ENCODE measurements at regions not wholly inside any gene's neighbourhood (a gene's known extent, or its start where the extent isn't known, plus 50 kb on each side); places are given as distances from the start of the nearest gene placed in this dataset.

DNA sequence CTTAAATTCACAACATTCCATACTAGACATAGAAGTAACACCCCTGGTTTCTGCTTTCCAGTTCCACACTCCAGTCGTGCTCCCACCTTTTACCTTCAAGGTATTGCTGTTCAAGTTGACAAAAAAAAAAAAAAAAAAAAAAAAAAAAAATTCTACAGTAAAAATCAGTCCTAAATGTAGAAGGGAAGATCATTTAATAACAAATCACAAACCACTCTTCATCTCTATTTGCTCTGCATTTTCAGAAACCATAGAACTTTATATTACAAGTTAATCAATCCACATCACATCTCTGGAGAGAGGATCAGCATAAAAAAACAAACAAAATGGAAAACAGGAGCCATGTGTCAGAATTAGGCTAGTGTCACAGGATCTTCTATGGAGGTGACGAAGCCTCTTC lies 206.3 kb upstream of the KLF14 start:
- no peak for DNase-seq
- Histone ChIP-seq H3K79me1 (replicated peaks; ENCODE audit: low read length, poor library complexity, severe bottlenecking) (peaks cover 14% of the 10 kb centered on the region), H4K91ac (ENCODE audit: low read length) (no peak overlapping the region), H2BK120ac (ENCODE audit: low read depth, low read length) (no peak overlapping the region), H2BK12ac (ENCODE audit: low read length in 2 of 2) (no peak overlapping the region), H3K9ac (ENCODE audit: low read length) (peak overlapping the region; percentile 91), H3K9me3 (ENCODE audit: control insufficient read depth, low read length) (no peaks in the 10 kb centered on the region), H2AK5ac (ENCODE audit: low read length, severe bottlenecking) (no peak overlapping the region), H3K18ac (ENCODE audit: low read depth in 1 of 2, low read length in 2 of 2) (no peak overlapping the region), H3K4me2 (ENCODE audit: low read length, poor library complexity, severe bottlenecking) (no peak overlapping the region), H4K8ac (ENCODE audit: low read length) (no peak overlapping the region), H2BK15ac (ENCODE audit: low read depth, poor library complexity, severe bottlenecking) (no peak overlapping the region), H3K14ac (ENCODE audit: low read length in 2 of 2) (no peak overlapping the region), H3K4me1 (ENCODE audit: control insufficient read depth, insufficient read depth, low read depth, low read length) (peaks cover 3% of the 10 kb centered on the region), H3K36me3 (ENCODE audit: control insufficient read depth in 1 of 2, insufficient read depth in 2 of 2, low read depth in 1 of 2, low read length in 2 of 2) (peaks cover 5 to 65% of the 10 kb centered on the region in 2 experiments), H2BK5ac (ENCODE audit: low read depth, low read length, poor library complexity, severe bottlenecking) (no peak overlapping the region), H3K4me3 (ENCODE audit: insufficient read depth in 1 of 2, low read depth in 1 of 2, low read length in 2 of 2) (peak overlapping the region in 1 of 2 experiments; percentile 75), H2AFZ (ENCODE audit: low read depth, low read length) (no peak overlapping the region), H3K27ac (ENCODE audit: low read length, poor library complexity, severe bottlenecking) (no peak overlapping the region), H3K4ac (ENCODE audit: low read depth in 1 of 2, low read length in 2 of 2) (no peak overlapping the region), H3K23ac (ENCODE audit: low read length in 2 of 2) (no peak overlapping the region), H3K27me3 (ENCODE audit: control insufficient read depth in 1 of 2, insufficient read depth in 1 of 2, low read length in 2 of 2) (no peaks in the 10 kb centered on the region)
- 89% methylated on average over 2 of the region's 2 CpGs for WGBS

DNA sequence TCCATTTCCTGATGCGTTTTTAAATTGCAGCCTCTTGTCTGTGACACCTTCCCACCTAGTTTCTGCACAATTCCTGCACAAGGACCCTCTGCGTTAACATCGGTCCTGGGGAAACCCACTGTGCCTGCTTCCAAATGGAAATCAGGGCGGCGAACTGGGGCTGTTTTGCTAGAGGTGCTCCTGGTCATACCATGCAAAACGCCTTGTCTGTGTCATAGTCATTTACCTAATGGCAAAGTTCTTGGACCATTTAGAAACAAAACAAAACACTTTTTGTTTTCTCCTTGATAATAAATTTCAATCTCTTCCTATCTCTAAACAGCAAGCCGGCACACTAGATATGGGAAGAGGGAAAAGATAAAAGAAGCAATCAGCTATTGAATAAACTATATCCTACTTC lies 206.9 kb upstream of the KLF14 start:
- Histone ChIP-seq H3K9ac (ENCODE audit: low read length) (peak overlapping the region; percentile 91), H3K23ac (ENCODE audit: low read length in 2 of 2) (no peak overlapping the region), H3K18ac (ENCODE audit: low read depth in 1 of 2, low read length in 2 of 2) (no peak overlapping the region), H3K36me3 (ENCODE audit: control insufficient read depth in 1 of 2, insufficient read depth in 2 of 2, low read depth in 1 of 2, low read length in 2 of 2) (peaks cover 3 to 65% of the 10 kb centered on the region in 2 experiments), H3K9me3 (ENCODE audit: control insufficient read depth, low read length) (no peaks in the 10 kb centered on the region), H3K27me3 (ENCODE audit: control insufficient read depth in 1 of 2, insufficient read depth in 1 of 2, low read length in 2 of 2) (no peaks in the 10 kb centered on the region), H3K79me1 (replicated peaks; ENCODE audit: low read length, poor library complexity, severe bottlenecking) (peaks cover 14% of the 10 kb centered on the region), H2AFZ (ENCODE audit: low read depth, low read length) (no peak overlapping the region), H2BK15ac (ENCODE audit: low read depth, poor library complexity, severe bottlenecking) (no peak overlapping the region), H4K91ac (ENCODE audit: low read length) (no peak overlapping the region), H3K4ac (ENCODE audit: low read depth in 1 of 2, low read length in 2 of 2) (peak overlapping the region in 1 of 2 experiments; percentile 50), H2AK5ac (ENCODE audit: low read length, severe bottlenecking) (no peak overlapping the region), H3K27ac (ENCODE audit: low read length, poor library complexity, severe bottlenecking) (no peak overlapping the region), H2BK5ac (ENCODE audit: low read depth, low read length, poor library complexity, severe bottlenecking) (no peak overlapping the region), H3K4me1 (ENCODE audit: control insufficient read depth, insufficient read depth, low read depth, low read length) (peaks cover 5% of the 10 kb centered on the region), H4K8ac (ENCODE audit: low read length) (no peak overlapping the region), H3K4me3 (ENCODE audit: insufficient read depth in 1 of 2, low read depth in 1 of 2, low read length in 2 of 2) (peak overlapping the region in 1 of 2 experiments; percentile 75), H2BK120ac (ENCODE audit: low read depth, low read length) (no peak overlapping the region), H3K14ac (ENCODE audit: low read length in 2 of 2) (no peak overlapping the region), H2BK12ac (ENCODE audit: low read length in 2 of 2) (peak overlapping the region in 1 of 2 experiments; percentile 54), H3K4me2 (ENCODE audit: low read length, poor library complexity, severe bottlenecking) (no peak overlapping the region)
- WGBS, result 91% methylated on average over 6 of the region's 7 CpGs
- no peak for DNase-seq

DNA sequence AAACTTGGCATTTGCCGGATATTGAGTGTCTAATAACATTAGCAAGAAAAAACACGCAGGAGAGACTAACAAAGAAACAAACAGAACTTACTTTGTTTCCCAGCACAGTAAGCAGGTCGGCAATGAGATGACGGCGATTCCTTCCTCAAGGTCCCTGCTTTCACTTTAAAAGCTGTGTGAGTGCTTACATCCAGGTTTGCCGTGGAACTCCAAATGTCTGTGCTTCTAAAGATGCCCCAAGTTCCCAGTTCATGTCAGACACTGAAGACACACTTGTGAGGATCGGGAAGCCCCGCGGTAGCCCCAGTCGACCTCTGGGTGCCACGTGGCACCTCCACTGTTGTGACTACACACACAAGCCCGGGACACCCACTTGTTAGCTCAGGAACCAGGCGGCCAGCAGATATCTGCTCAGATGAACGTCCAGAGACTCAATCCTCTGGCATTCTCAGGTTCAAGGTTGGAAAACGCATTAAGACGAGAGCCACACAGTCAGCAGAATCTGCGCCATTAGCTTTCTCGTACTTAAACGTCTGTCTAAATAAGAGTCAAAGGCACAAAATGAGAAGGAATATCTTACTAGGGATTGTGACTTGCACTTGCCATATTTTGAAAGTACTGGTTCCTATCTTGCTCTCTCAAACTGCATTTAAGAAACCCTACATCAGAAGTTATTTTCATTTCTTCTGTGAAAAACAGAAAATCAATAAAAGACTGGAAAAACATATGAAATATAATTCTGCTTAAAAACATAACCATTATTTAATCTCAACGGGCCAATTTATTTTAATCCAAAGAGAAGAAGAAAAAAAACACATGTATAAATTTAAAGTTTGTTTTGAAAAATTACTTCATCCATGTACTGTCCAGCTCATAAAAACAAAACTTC lies 207.6 kb upstream of the KLF14 start:
- H4K8ac ChIP-seq (ENCODE audit: low read length), result no peak overlapping the region
- peak overlapping the region; percentile 55 to 69 for H2BK12ac ChIP-seq (ENCODE audit: low read length in 2 of 2)
- H3K4me2 ChIP-seq (ENCODE audit: low read length, poor library complexity, severe bottlenecking), result no peak overlapping the region
- H3K9me3 ChIP-seq (ENCODE audit: control insufficient read depth, low read length), result no peaks in the 10 kb centered on the region
- H3K27me3 ChIP-seq (ENCODE audit: control insufficient read depth in 1 of 2, insufficient read depth in 1 of 2, low read length in 2 of 2), result no peaks in the 10 kb centered on the region
- no peak overlapping the region for H3K27ac ChIP-seq (ENCODE audit: low read length, poor library complexity, severe bottlenecking)
- no peak overlapping the region for H2AK5ac ChIP-seq (ENCODE audit: low read length, severe bottlenecking)
- H3K4ac ChIP-seq (ENCODE audit: low read depth in 1 of 2, low read length in 2 of 2), result peak overlapping the region in 1 of 2 experiments; percentile 82
- H2AFZ ChIP-seq (ENCODE audit: low read depth, low read length), result no peak overlapping the region
- DNase-seq, result peak; percentile 35
- H3K18ac ChIP-seq (ENCODE audit: low read depth in 1 of 2, low read length in 2 of 2), result peak overlapping the region; percentile 14 to 67
- no peak overlapping the region for H2BK15ac ChIP-seq (ENCODE audit: low read depth, poor library complexity, severe bottlenecking)
- peak overlapping the region in 1 of 2 experiments; percentile 75 for H3K4me3 ChIP-seq (ENCODE audit: insufficient read depth in 1 of 2, low read depth in 1 of 2, low read length in 2 of 2)
- peaks cover 13% of the 10 kb centered on the region for H3K79me1 ChIP-seq (replicated peaks; ENCODE audit: low read length, poor library complexity, severe bottlenecking)
- peaks cover 3 to 65% of the 10 kb centered on the region in 2 experiments for H3K36me3 ChIP-seq (ENCODE audit: control insufficient read depth in 1 of 2, insufficient read depth in 2 of 2, low read depth in 1 of 2, low read length in 2 of 2)
- peak overlapping the region in 1 of 2 experiments; percentile 80 for H3K14ac ChIP-seq (ENCODE audit: low read length in 2 of 2)
- no peak overlapping the region for H4K91ac ChIP-seq (ENCODE audit: low read length)
- no peak overlapping the region for H3K23ac ChIP-seq (ENCODE audit: low read length in 2 of 2)
- peaks cover 8% of the 10 kb centered on the region for H3K4me1 ChIP-seq (ENCODE audit: control insufficient read depth, insufficient read depth, low read depth, low read length)
- H3K9ac ChIP-seq (ENCODE audit: low read length), result peak overlapping the region; percentile 91
- no peak overlapping the region for H2BK120ac ChIP-seq (ENCODE audit: low read depth, low read length)
- WGBS, result 85% methylated on average over 19 of the region's 20 CpGs
- no peak overlapping the region for H2BK5ac ChIP-seq (ENCODE audit: low read depth, low read length, poor library complexity, severe bottlenecking)

DNA sequence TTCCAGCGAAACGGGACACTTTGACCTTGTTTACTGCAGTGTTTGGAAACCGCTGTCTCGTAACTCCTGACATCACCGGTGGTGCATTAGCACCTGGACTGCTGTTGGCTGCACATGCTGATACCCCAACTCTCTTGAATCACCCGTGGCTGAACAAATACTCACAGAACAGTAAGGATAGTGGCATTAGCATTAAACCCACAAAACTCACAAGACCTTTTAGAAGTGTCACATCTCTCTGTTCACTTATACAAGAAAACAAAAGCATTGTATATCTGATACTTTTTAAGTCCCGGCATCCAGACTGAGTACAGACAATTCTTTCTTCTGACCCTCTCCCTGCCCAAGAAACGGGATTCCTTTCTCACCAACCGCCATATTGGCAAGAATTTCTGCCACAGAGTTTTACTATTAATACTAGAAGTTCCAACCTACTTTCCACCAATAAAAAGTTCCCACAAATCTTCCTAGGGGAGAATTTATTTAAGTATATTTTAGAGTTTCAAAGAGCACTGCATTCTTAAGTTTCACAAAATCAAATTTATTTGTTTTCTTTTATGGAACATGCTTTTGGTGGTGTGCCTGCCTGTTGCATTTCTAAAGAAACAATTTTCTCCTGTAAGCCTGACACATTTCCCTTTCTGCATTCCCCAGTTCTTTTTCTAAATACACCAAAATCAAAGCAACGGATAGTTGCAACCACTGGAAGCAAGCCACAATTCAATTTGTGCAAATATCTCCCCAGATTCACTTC lies 208.4 kb upstream of the KLF14 start:
- Histone ChIP-seq H2AFZ (ENCODE audit: low read depth, low read length) (no peak overlapping the region), H3K23ac (ENCODE audit: low read length in 2 of 2) (no peak overlapping the region), H3K79me1 (replicated peaks; ENCODE audit: low read length, poor library complexity, severe bottlenecking) (peaks cover 9% of the 10 kb centered on the region), H3K14ac (ENCODE audit: low read length in 2 of 2) (no peak overlapping the region), H3K4me2 (ENCODE audit: low read length, poor library complexity, severe bottlenecking) (no peak overlapping the region), H2AK5ac (ENCODE audit: low read length, severe bottlenecking) (no peak overlapping the region), H2BK120ac (ENCODE audit: low read depth, low read length) (no peak overlapping the region), H3K9ac (ENCODE audit: low read length) (peak overlapping the region; percentile 91), H3K27me3 (ENCODE audit: control insufficient read depth in 1 of 2, insufficient read depth in 1 of 2, low read length in 2 of 2) (no peaks in the 10 kb centered on the region), H2BK12ac (ENCODE audit: low read length in 2 of 2) (peak overlapping the region; percentile 59 to 91), H3K36me3 (ENCODE audit: control insufficient read depth in 1 of 2, insufficient read depth in 2 of 2, low read depth in 1 of 2, low read length in 2 of 2) (peaks cover 3 to 63% of the 10 kb centered on the region in 2 experiments), H4K8ac (ENCODE audit: low read length) (peak overlapping the region; percentile 41), H3K18ac (ENCODE audit: low read depth in 1 of 2, low read length in 2 of 2) (peak overlapping the region in 1 of 2 experiments; percentile 67), H2BK15ac (ENCODE audit: low read depth, poor library complexity, severe bottlenecking) (no peak overlapping the region), H3K4ac (ENCODE audit: low read depth in 1 of 2, low read length in 2 of 2) (peak overlapping the region in 1 of 2 experiments; percentile 82), H3K4me1 (ENCODE audit: control insufficient read depth, insufficient read depth, low read depth, low read length) (peaks cover 8% of the 10 kb centered on the region), H3K27ac (ENCODE audit: low read length, poor library complexity, severe bottlenecking) (no peak overlapping the region), H4K91ac (ENCODE audit: low read length) (no peak overlapping the region), H3K9me3 (ENCODE audit: control insufficient read depth, low read length) (no peaks in the 10 kb centered on the region), H3K4me3 (ENCODE audit: insufficient read depth in 1 of 2, low read depth in 1 of 2, low read length in 2 of 2) (peak overlapping the region in 1 of 2 experiments; percentile 75), H2BK5ac (ENCODE audit: low read depth, low read length, poor library complexity, severe bottlenecking) (no peak overlapping the region)
- 75% methylated on average over 10 of the region's 10 CpGs for WGBS
- DNase-seq, result peak; percentile 77

Data from mesenchymal stem cell (in vitro differentiated cells and primary cell).